ENCODE measurements at regions not wholly inside any gene's neighbourhood (a gene's known extent, or its start where the extent isn't known, plus 50 kb on each side); places are given as distances from the start of the nearest gene placed in this dataset.

DNA sequence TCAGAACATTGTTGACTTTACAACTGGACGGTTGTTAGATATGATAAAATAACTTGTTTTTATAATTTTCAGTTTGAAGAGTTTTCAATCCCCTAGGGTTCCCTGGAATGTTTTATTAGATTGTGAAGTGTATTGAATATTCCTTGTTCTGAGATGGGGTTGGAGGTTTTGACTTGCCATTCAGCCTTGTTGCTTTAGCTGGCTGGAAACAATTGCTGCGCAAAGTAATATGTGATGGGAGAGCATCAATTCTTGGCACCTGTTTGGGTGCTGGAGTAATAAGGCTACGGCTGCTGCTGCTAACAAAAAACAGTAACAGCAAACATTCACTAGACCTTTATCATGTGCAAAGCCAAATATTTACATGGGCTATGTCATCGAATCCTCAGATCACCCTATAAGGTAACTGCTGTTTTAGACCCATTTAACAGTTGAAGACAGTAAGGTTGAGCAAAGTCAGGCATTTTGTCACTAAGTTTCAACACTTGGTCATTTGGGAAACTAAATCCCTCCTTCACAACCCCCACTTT lies 241.0 kb upstream of the TBX3 start:
- TF ChIP-seq POLR2A (IDR thresholded peaks at IDR 0.05) = no peak
- TF ChIP-seq, protein P1, sequence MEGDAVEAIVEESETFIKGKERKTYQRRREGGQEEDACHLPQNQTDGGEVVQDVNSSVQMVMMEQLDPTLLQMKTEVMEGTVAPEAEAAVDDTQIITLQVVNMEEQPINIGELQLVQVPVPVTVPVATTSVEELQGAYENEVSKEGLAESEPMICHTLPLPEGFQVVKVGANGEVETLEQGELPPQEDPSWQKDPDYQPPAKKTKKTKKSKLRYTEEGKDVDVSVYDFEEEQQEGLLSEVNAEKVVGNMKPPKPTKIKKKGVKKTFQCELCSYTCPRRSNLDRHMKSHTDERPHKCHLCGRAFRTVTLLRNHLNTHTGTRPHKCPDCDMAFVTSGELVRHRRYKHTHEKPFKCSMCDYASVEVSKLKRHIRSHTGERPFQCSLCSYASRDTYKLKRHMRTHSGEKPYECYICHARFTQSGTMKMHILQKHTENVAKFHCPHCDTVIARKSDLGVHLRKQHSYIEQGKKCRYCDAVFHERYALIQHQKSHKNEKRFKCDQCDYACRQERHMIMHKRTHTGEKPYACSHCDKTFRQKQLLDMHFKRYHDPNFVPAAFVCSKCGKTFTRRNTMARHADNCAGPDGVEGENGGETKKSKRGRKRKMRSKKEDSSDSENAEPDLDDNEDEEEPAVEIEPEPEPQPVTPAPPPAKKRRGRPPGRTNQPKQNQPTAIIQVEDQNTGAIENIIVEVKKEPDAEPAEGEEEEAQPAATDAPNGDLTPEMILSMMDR (IDR thresholded peaks at IDR 0.05) = no peak

All from upper lobe of left lung (tissue), 4 donors.